HepG2 (cell line): ENCODE measurements at regions not wholly inside any gene's neighbourhood (a gene's known extent, or its start where the extent isn't known, plus 50 kb on each side); places are given as distances from the start of the nearest gene placed in this dataset.

ENCODE experiments used
- ATAC-seq: fragments of 200-7000 bp; cut with Tn5 transposase; 3 replicates; pipeline ENCODE4 v1.9.1; 2020; ENCODE audit warnings: mild to moderate bottlenecking, moderate library complexity
- BruUV-seq: library from RNA; stranded (reverse); fragments of 400-500 nt; replicated peaks from 2 replicates; lab custom pipeline; 2021; lab: Mats Ljungman, UMichigan
- CTCF ChIA-PET: fragments of 300-600 bp; formaldehyde crosslinking; extraction: SDS; loops from one replicate; lab custom pipeline; 2021; ENCODE audit warnings: low total read pairs, inconsistent platforms, low intra/inter-chr PET ratio; lab: Yijun Ruan, JAX
- POLR2A ChIA-PET: fragments of 350-600 bp; sonication (Branson Sonifier 250); formaldehyde crosslinking; loops from one replicate; lab custom pipeline; 2020; ENCODE audit warnings: antibody characterized with exemption, inconsistent platforms; lab: Yijun Ruan, JAX
- DNase-seq: peaks from one replicate; pipeline ENCODE4 v3.0.0-alpha.2; 2015; ENCODE audit warnings: low spot score
- FAIRE-seq: peaks from 3 replicates; lab custom pipeline; 2011; peaks lifted over from hg19 to GRCh38; lab: Jason Lieb, UNC
- H2AFZ ChIP-seq: one replicate; pipeline ENCODE4 v1.6.1; 2011; ENCODE audit warnings: low read length, inconsistent platforms
- H3K27ac ChIP-seq: fragments of 300-600 bp; 3 replicates; pipeline ENCODE4 v1.8.0; 2011; ENCODE audit warnings: mixed run types, mild to moderate bottlenecking, mixed read lengths, low read length, inconsistent platforms; ENCODE audit not compliant: insufficient read depth; ENCODE audit errors: extremely low read length
- H3K27me3 ChIP-seq, 2 experiments: fragments of 200-600 bp in 1 of 2; 2 replicates in 1 of 2; 3 replicates in 1 of 2; pipeline versions ENCODE4 v1.6.0 to v1.8.0; 2011; ENCODE audit warnings: low read length in 2 of 2, mild to moderate bottlenecking in 2 of 2, moderate library complexity in 2 of 2, inconsistent platforms in 1 of 2; ENCODE audit not compliant: insufficient read depth in 2 of 2, control insufficient read depth in 1 of 2
- H3K36me3 ChIP-seq, 2 experiments: fragments of 200-600 bp in 1 of 2; replicated peaks in 1 of 2; 2 replicates in 1 of 2; 3 replicates in 1 of 2; pipeline versions ENCODE4 v1.5.1 to v1.8.0; 2011; ENCODE audit warnings: low read length in 2 of 2, inconsistent platforms in 1 of 2; ENCODE audit not compliant: insufficient read depth in 2 of 2, control insufficient read depth in 1 of 2
- H3K4me1 ChIP-seq: 2 replicates; pipeline ENCODE4 v1.5.1; 2012; ENCODE audit warnings: low read length, inconsistent platforms; ENCODE audit not compliant: insufficient read depth
- H3K4me2 ChIP-seq: 2 replicates; pipeline ENCODE4 v1.6.0; 2011; ENCODE audit warnings: low read depth, low read length, inconsistent platforms
- H3K4me3 ChIP-seq, 3 experiments: fragments of 200-600 bp in 1 of 3; sonication (generic), shearing (Covaris generic) in 1 of 3; replicated peaks in 1 of 3; 2 replicates each; pipeline ENCODE4 v1.5.1; 2011 to 2016; ENCODE audit warnings: low read length in 3 of 3, inconsistent platforms in 2 of 3, low read depth in 2 of 3, mild to moderate bottlenecking in 2 of 3, control low read depth in 1 of 3, mixed read lengths in 1 of 3; ENCODE audit not compliant: insufficient read depth in 1 of 3
- H3K79me2 ChIP-seq: one replicate; pipeline ENCODE4 v1.6.1; 2011; ENCODE audit warnings: low read length, inconsistent platforms; ENCODE audit not compliant: insufficient read depth
- H3K9ac ChIP-seq: 2 replicates; pipeline ENCODE4 v1.6.0; 2011; ENCODE audit warnings: mild to moderate bottlenecking, low read depth, low read length, inconsistent platforms; ENCODE audit not compliant: insufficient read depth
- H3K9me3 ChIP-seq: 2 replicates; pipeline ENCODE4 v1.5.1; 2012; ENCODE audit warnings: mild to moderate bottlenecking, low read length
- H4K20me1 ChIP-seq: 2 replicates; pipeline ENCODE4 v1.6.0; 2011; ENCODE audit warnings: inconsistent platforms, mild to moderate bottlenecking, low read length, moderate library complexity; ENCODE audit not compliant: insufficient read depth
- ARID3A ChIP-seq: IDR thresholded peaks from 2 replicates; pipeline ENCODE4 v1.6.1; 2012; ENCODE audit warnings: low read depth, low read length, improper control_type of control experiment
- CEBPB ChIP-seq: IDR thresholded peaks from 2 replicates; pipeline ENCODE4 v1.6.1; 2011; ENCODE audit warnings: low read depth, low read length, improper control_type of control experiment, borderline replicate concordance
- CTCF ChIP-seq: sonication (generic); formaldehyde crosslinking; IDR thresholded peaks from 2 replicates; pipeline ENCODE4 v1.5.0; 2020; ENCODE audit warnings: mild to moderate bottlenecking, missing genetic modification reagents, moderate library complexity
- NFIB ChIP-seq: sonication (generic); formaldehyde crosslinking; IDR thresholded peaks from 2 replicates; pipeline ENCODE4 v1.9.0; 2021; ENCODE audit warnings: missing genetic modification reagents, mild to moderate bottlenecking, borderline replicate concordance
- ZNF496 ChIP-seq: sonication (generic); formaldehyde crosslinking; IDR thresholded peaks from 2 replicates; pipeline ENCODE4 v1.8.1; 2023; ENCODE audit warnings: mild to moderate bottlenecking, moderate library complexity, missing genetic modification reagents; ENCODE audit not compliant: insufficient replicate concordance
- ZXDC ChIP-seq: sonication (generic); formaldehyde crosslinking; IDR thresholded peaks from 2 replicates; pipeline ENCODE4 v1.5.0; 2020; ENCODE audit warnings: mild to moderate bottlenecking, missing genetic modification reagents
- WGBS: methylation state at CpG from one replicate; pipeline ENCODE4 v1.1.6; 2017; ENCODE audit warnings: low lambda C conversion rate; 5-methylcytosine and 5-hydroxymethylcytosine counted together
- in situ Hi-C: cut with HindIII; loops from 2 replicates; pipeline ENCODE4 v1.10.0; 2017; ENCODE audit warnings: low pct_unique_long_range_greater_than_20kb; ENCODE audit not compliant: extremely low pct_ligation_motif_present
- intact Hi-C: fragments of 100-400 bp; cut with micrococcal nuclease; formaldehyde crosslinking; loops from one replicate; pipeline ENCODE4 v1.10.0; 2022; ENCODE audit not compliant: unreplicated experiment

GRCh38 chr10:105798328-105798889, 1157.3 kb downstream of the SORCS3 start (continued):
- no peak for TF ChIP-seq ZXDC
- TF ChIP-seq, all 625 proteins: peak for 0

GRCh38 chr10:105797234-105797890, 1156.3 kb downstream of the SORCS3 start:
- H3K36me3 ChIP-seq = no peaks in the 10 kb centered on the region
- no peaks in the 10 kb centered on the region for H4K20me1 ChIP-seq
- no peak overlapping the region for H3K4me3 ChIP-seq
- in situ Hi-C loops = no loop called here
- 29% methylated on average over 6 of the region's 6 CpGs for WGBS
- ChIA-PET POLR2A (no interaction called here), CTCF (no interaction called here)
- H3K9me3 ChIP-seq = peaks cover 7% of the 10 kb centered on the region; the same call in 1 of the 2 replicates
- FAIRE-seq (no peak), DNase-seq (peak; percentile 8), ATAC-seq (peak; percentile 65)
- no peaks in the 10 kb centered on the region for H3K4me1 ChIP-seq
- H3K4me2 ChIP-seq = no peak overlapping the region
- TF ChIP-seq CTCF (CRISPR knock-in tag) (peak; percentile 25; the same call in 1 of the 2 replicates), ARID3A (peak; percentile 53; the same call in 1 of the 2 replicates), CEBPB (peak; percentile 11; the same call in 1 of the 2 replicates), ZNF496 (no peak), NFIB (CRISPR knock-in tag) (no peak)
- no peaks in the 10 kb centered on the region for H3K79me2 ChIP-seq
- H3K9ac ChIP-seq = no peak overlapping the region
- BruUV-seq = no TSS peak
- no peaks in the 10 kb centered on the region for H3K27me3 ChIP-seq
- H2AFZ ChIP-seq = no peak overlapping the region
- no peak overlapping the region for H3K27ac ChIP-seq
- intact Hi-C loops = loop anchor here (10.0 kb wide), 1 partner anchor 777 kb away; no protein-coding TSS in a partner anchor
